Lower leg skin (tissue), 3 donors: ENCODE measurements at regions not wholly inside any gene's neighbourhood (a gene's known extent, or its start where the extent isn't known, plus 50 kb on each side); places are given as distances from the start of the nearest gene placed in this dataset.

Experiments
- POLR2A ChIP-seq, 2 donors: fragments of 450-650 bp; IDR thresholded peaks; one replicate each; pipeline ENCODE4 v1.6.1; 2016 to 2017; ENCODE audit warnings: antibody characterized with exemption in 2 of 2, mild to moderate bottlenecking in 1 of 2, moderate library complexity in 1 of 2
- TF ChIP-seq, protein P1 (sequence below), 3 donors: fragments of 450-650 bp; IDR thresholded peaks; one replicate each; pipeline ENCODE4 v1.5.1; 2016; ENCODE audit warnings: antibody characterized with exemption in 3 of 3, mild to moderate bottlenecking in 3 of 3, moderate library complexity in 2 of 3

DNA sequence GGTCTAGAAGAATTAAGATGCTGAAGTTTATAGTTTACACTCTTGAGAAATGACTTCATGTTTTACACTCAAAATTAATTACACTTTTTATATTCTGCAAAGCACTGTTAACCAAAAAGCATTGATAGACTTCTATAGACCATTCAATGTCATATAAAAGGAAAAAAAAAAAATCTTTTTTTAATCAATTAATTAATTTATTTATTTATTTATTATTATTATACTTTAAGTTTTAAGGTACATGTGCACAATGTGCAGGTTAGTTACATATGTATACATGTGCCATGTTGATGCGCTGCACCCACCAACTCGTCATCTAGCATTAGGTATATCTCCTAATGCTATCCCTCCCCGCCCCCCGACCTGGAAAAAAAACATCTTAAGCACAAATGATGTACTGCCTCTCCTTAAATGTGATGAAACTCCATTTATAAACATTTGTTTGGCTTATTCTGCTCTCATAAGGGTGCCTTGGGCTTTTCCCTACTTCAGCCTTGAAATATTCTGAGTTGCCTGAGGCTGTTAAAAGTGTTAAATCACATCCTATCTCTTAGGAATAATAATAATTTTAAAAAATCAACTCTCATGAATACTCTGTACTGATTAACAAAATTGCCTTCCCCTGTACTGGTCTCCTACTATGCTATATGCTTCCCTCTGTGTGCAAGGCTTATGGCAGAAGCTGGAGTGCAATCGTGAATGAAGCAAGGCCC lies 466.9 kb downstream of the SOX2 start:
- TF ChIP-seq, protein P1, sequence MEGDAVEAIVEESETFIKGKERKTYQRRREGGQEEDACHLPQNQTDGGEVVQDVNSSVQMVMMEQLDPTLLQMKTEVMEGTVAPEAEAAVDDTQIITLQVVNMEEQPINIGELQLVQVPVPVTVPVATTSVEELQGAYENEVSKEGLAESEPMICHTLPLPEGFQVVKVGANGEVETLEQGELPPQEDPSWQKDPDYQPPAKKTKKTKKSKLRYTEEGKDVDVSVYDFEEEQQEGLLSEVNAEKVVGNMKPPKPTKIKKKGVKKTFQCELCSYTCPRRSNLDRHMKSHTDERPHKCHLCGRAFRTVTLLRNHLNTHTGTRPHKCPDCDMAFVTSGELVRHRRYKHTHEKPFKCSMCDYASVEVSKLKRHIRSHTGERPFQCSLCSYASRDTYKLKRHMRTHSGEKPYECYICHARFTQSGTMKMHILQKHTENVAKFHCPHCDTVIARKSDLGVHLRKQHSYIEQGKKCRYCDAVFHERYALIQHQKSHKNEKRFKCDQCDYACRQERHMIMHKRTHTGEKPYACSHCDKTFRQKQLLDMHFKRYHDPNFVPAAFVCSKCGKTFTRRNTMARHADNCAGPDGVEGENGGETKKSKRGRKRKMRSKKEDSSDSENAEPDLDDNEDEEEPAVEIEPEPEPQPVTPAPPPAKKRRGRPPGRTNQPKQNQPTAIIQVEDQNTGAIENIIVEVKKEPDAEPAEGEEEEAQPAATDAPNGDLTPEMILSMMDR (IDR thresholded peaks at IDR 0.05), result no peak
- TF ChIP-seq POLR2A (IDR thresholded peaks at IDR 0.05), result no peak
